ENCODE measurements at regions not wholly inside any gene's neighbourhood (a gene's known extent, or its start where the extent isn't known, plus 50 kb on each side); places are given as distances from the start of the nearest gene placed in this dataset.

GRCh38 chr6:33903579-33903978 is 99.8 kb upstream of the MLN start:
- Mint-ChIP-seq H3K4me3 (no peak overlapping the region), H3K27ac (no peak overlapping the region), H3K4me1 (peaks cover 28% of the 10 kb centered on the region in 2 experiments), H3K36me3 (ENCODE audit: insufficient read depth in 1 of 3, low read depth in 3 of 3) (no peaks in the 10 kb centered on the region; a peak in 1 of 7 replicates), H3K27me3 (ENCODE audit: low read depth) (peaks cover 31% of the 10 kb centered on the region), H3K9me3 (no peaks in the 10 kb centered on the region; a peak in 1 of 5 replicates)
- no peaks in the 10 kb centered on the region for H3K9me3 ChIP-seq (ENCODE audit: control insufficient read depth, low read depth, low read length)
- no peak overlapping the region for H3K9ac ChIP-seq (ENCODE audit: extremely low read depth, insufficient read length, low read length)
- no peaks in the 10 kb centered on the region for H3K23me2 ChIP-seq (ENCODE audit: insufficient read length, low read depth, low read length, poor library complexity, severe bottlenecking)
- no peak overlapping the region for H2BK5ac ChIP-seq (ENCODE audit: insufficient read length, low read length)
- no peak overlapping the region for H3T11ph ChIP-seq (ENCODE audit: low read length)
- TF ChIP-seq CTCF (conservative IDR thresholded peaks at IDR 0.05): no peak
- no peak overlapping the region for H3K18ac ChIP-seq (ENCODE audit: insufficient read length, low read depth, low read length)
- no peaks in the 10 kb centered on the region for H3K4me1 ChIP-seq (ENCODE audit: insufficient read depth, low read length)
- no peaks in the 10 kb centered on the region for H3K27me3 ChIP-seq (ENCODE audit: insufficient read depth, low read length)
- H3K79me1 ChIP-seq (ENCODE audit: insufficient read depth, low read depth, low read length, poor library complexity, severe bottlenecking): no peaks in the 10 kb centered on the region
- no peak overlapping the region for H2BK12ac ChIP-seq (ENCODE audit: insufficient read length, low read depth, low read length)
- H4K5ac ChIP-seq (ENCODE audit: insufficient read length, low read depth, low read length): no peak overlapping the region
- no peak overlapping the region for H2BK20ac ChIP-seq (ENCODE audit: low read depth, low read length, poor library complexity, severe bottlenecking)
- H3K23ac ChIP-seq (ENCODE audit: insufficient read length, low read depth, low read length): no peak overlapping the region
- no peak overlapping the region for H3K27ac ChIP-seq (ENCODE audit: insufficient read length, low read depth, low read length)
- H4K8ac ChIP-seq (replicated peaks; ENCODE audit: insufficient read length, low read depth, low read length): no peak overlapping the region
- H2BK15ac ChIP-seq (ENCODE audit: low read depth, low read length): no peak overlapping the region
- H3K4ac ChIP-seq (ENCODE audit: low read depth, low read length): no peak overlapping the region
- H3K79me2 ChIP-seq (ENCODE audit: insufficient read depth, low read length): no peaks in the 10 kb centered on the region
- no peak overlapping the region for H3K56ac ChIP-seq (ENCODE audit: insufficient read length, low read depth, low read length)
- H4K20me1 ChIP-seq (ENCODE audit: control insufficient read depth, insufficient read depth, insufficient read length): no peaks in the 10 kb centered on the region
- no peak overlapping the region for H2AFZ ChIP-seq (ENCODE audit: low read length)
- H4K91ac ChIP-seq (ENCODE audit: insufficient read length, low read depth, low read length): no peak overlapping the region
- H2BK120ac ChIP-seq (ENCODE audit: low read depth, low read length, poor library complexity, severe bottlenecking): no peak overlapping the region
- no peak overlapping the region for H2AK5ac ChIP-seq (ENCODE audit: insufficient read length, low read length)
- no peak overlapping the region; the same call in 1 of the 2 replicates for H3K14ac ChIP-seq (ENCODE audit: insufficient read depth, low read length)
- WGBS (ENCODE audit: extremely low coverage, insufficient read length, low lambda C conversion rate): no CpG with 5 or more reads among the region's 5 CpGs
- no peak for DNase-seq
- H3K4me2 ChIP-seq (ENCODE audit: insufficient read depth, insufficient read length, low read length): no peak overlapping the region

All from H9 (cell line).